SH-SY5Y (cell line): ENCODE measurements at regions not wholly inside any gene's neighbourhood (a gene's known extent, or its start where the extent isn't known, plus 50 kb on each side); places are given as distances from the start of the nearest gene placed in this dataset.

Source experiments
- GATA2 ChIP-seq: IDR thresholded peaks from 2 replicates; pipeline ENCODE4 v1.6.1; 2011; ENCODE audit warnings: mild to moderate bottlenecking, low read depth, low read length
- GATA3 ChIP-seq: IDR thresholded peaks from 2 replicates; pipeline ENCODE4 v1.6.1; 2011; ENCODE audit warnings: low read depth, mild to moderate bottlenecking, low read length, moderate library complexity

- TF ChIP-seq GATA2, result no peak
- no peak for TF ChIP-seq GATA3
Measured at GRCh38 chr4:174119830-174120229, 163.6 kb downstream of the FBXO8 start.
